ENCODE measurements at regions not wholly inside any gene's neighbourhood (a gene's known extent, or its start where the extent isn't known, plus 50 kb on each side); places are given as distances from the start of the nearest gene placed in this dataset.
"Not testable (repeated sequence)": the region's sequence is repeated elsewhere in the genome, so short reads cannot be mapped to it uniquely, and the experiment has no call there.

DNA sequence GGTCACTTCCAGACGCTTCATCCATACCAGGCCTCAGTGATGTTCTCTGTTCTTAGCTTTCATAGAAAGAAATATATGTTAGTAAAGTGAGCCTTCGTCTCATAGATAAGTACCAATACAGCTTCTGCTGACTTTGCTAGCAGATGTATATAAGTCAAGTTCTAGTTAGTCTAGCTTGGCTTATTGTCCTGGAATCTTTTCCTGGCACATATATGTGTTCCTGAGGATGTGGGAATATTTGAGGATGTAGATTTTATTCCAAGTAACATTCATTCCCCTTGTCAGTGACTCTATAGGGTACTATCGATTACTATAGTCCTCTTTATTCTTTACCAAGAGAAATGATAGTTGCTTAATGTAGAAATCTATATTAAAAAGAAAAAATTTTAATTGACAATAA lies 135.2 kb upstream of the FAM9C start:
- Mint-ChIP-seq H3K27me3 (peaks cover 10% of the 10 kb centered on the region), H3K36me3 (no peaks in the 10 kb centered on the region), H3K4me1 (no peaks in the 10 kb centered on the region), H3K9me3 (peaks cover 0 to 2% (median 0%) of the 10 kb centered on the region in 3 donors), H3K27ac (no peak overlapping the region), H3K4me3 (no peak overlapping the region)

DNA sequence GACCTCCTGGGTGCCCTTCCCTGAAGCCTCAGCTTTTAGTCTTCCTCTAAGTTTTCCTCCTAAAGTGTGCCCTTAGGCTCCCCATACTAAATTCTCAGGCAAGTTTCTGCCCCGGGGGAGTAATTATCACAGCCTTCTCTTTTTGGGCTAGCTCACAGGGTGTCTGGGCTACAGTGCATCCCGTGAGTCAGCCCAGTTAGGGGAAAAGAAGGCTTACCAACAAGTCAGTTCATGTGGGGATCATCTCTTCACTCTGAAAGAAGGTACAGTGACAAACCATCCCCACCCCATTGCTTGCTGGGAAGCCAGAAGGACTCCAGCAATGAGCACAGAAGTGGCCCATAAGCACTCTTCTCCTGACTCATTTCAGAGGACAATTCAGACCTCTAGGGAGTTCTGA lies 134.7 kb upstream of the FAM9C start:
- no peaks in the 10 kb centered on the region for H3K4me1 Mint-ChIP-seq
- peaks cover 10% of the 10 kb centered on the region for H3K27me3 Mint-ChIP-seq
- H3K4me3 Mint-ChIP-seq, result no peak overlapping the region
- H3K27ac Mint-ChIP-seq, result no peak overlapping the region
- H3K36me3 Mint-ChIP-seq, result peaks cover 2% of the 10 kb centered on the region
- peaks cover 0 to 2% (median under 1%) of the 10 kb centered on the region in 3 donors for H3K9me3 Mint-ChIP-seq

DNA sequence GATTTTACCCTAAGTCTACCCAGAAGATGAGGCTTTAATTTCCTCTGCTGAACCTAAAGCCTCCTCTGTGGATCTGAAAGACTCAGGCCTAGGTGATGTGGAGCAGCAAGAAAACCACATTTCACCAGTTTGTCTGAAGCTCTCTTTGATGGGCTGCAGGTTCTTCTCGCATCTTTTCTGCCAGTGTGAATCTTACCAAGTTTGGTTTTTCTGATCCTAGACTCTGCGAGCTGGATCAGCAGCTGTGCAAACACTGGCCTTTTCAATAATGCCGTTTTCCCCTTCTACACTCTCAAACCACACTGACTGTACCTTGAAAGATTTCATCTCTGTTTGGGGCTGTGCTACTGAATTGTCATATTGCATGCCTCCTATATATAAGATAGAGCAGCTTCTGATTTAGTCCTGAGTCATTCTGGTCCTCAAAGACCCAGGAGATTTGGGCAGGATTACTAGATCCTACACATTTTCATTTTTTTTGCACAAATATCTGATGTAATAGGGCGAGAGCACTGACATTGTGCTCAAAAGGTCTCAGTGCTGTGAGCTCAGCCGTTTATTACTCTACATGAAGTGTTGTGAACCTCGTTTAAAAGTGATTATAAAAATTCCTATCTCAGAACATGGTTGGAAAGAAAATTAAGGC lies 133.6 kb upstream of the FAM9C start:
- H3K4me3 Mint-ChIP-seq, result peak overlapping the region in 1 of 4 donors; percentile 51
- no peak overlapping the region for H3K27ac Mint-ChIP-seq
- no peaks in the 10 kb centered on the region for H3K4me1 Mint-ChIP-seq
- peaks cover 12% of the 10 kb centered on the region for H3K27me3 Mint-ChIP-seq
- peaks cover 0 to 3% (median 2%) of the 10 kb centered on the region in 3 donors for H3K9me3 Mint-ChIP-seq
- H3K36me3 Mint-ChIP-seq, result peaks cover 2% of the 10 kb centered on the region

DNA sequence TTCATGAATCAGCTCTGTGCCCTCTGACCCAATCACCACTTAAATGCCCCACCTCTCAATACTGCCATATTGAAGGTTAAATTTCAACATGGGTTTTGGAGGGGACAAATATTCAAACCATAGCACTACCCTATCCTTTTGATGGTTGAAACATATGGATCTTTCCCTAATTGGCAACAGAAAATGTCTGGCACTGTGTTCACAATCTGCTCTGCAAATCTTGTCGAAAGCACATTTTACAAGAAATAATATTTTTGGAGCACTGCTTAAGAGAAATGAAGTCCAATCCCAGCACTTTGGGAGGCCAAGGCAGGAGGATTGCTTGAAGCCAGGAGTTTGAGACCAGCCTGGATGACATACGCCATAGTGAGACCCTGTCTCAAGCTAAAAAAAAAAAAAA lies 130.6 kb upstream of the FAM9C start:
- Mint-ChIP-seq H3K4me1 (no peaks in the 10 kb centered on the region), H3K36me3 (peaks cover 2% of the 10 kb centered on the region), H3K27ac (no peak overlapping the region), H3K4me3 (no peak overlapping the region), H3K27me3 (peaks cover 16% of the 10 kb centered on the region), H3K9me3 (peaks cover 0 to 3% (median 2%) of the 10 kb centered on the region in 3 donors)

DNA sequence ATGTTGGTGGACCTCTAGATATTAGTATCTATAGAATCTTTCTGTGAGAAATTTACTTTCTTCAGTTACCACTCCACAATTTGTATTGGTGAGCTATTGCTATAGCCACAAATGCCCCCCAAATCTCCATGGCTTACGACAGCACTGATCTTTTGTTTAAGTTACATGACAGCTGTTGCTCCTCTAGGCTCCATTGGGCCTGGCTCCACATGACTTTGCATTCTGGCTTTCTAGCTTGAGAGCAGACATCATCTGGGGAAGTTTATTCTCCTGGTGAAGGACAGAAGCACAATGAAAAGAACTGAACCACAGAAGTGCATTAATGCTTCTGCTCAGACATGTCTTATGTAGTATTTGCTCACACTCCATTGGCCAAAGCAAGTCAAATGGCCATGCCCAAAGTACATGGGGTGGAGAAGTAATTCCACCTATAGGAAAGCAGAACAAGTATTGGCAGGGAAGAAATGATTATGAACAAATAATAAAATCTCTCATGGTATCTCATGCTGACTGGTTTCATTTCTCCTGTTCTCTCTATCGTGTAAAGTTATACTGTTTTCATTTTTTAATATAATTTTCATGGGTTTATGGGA lies 126.6 kb upstream of the FAM9C start:
- Mint-ChIP-seq H3K27ac (no peak overlapping the region), H3K27me3 (peaks cover 16% of the 10 kb centered on the region)

DNA sequence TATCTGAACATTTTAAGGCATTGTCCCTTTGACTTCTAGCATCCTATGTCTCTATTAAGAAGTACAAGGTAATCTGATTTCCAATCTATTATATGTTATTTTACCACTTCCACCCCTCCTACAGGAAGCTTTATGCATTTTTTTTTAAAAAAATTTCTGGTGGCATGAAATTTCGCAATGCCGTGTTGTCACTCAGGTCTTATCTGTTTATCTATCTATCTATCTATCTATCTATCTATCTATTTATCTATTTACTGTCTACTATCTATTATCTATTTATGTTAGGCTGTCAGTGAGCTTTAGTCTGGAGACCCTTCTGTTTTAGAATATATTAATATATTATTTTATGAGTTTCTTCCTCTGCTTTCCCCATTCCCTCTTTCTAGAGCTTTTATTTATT lies 125.3 kb upstream of the FAM9C start:
- Mint-ChIP-seq H3K27me3 (peaks cover 16% of the 10 kb centered on the region), H3K27ac (no peak overlapping the region), H3K4me3 (no peak overlapping the region), H3K4me1 (peaks cover 14 to 15% (median 14%) of the 10 kb centered on the region in 3 donors), H3K9me3 (peaks cover 0 to 10% (median 0%) of the 10 kb centered on the region in 3 donors), H3K36me3 (peaks cover 4% of the 10 kb centered on the region)

More for the DNA sequence above, 126.6 kb upstream of the FAM9C start:
- Mint-ChIP-seq H3K4me3 (no peak overlapping the region), H3K36me3 (peaks cover 4% of the 10 kb centered on the region), H3K4me1 (peaks cover 11 to 13% (median 12%) of the 10 kb centered on the region in 3 donors), H3K9me3 (peaks cover 0 to 10% (median 2%) of the 10 kb centered on the region in 3 donors)

DNA sequence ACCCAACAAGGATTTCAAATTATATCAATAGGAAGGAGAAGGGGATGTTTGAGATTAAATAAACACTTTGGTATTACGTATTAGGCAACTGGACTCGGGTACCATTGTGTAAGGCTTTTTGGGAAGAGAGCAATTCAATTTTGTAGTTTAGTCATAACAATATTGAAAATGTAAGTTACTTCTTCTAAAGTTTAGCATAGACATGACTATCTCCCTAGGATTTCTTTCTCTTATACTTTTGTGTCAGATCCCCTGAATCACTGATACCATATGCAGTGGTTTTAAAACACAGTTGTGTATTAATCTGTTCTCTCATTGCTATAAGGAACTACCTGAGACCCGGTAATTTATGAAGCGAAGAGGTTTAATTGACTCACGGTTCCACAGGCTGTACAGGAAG lies 123.8 kb upstream of the FAM9C start:
- peaks cover 0 to 7% (median 0%) of the 10 kb centered on the region in 3 donors for H3K9me3 Mint-ChIP-seq
- H3K4me3 Mint-ChIP-seq, result peak overlapping the region in 3 of 4 donors; percentile 34 to 88 (median 59)
- H3K36me3 Mint-ChIP-seq, result peaks cover 2% of the 10 kb centered on the region
- peaks cover 15% of the 10 kb centered on the region for H3K27me3 Mint-ChIP-seq
- no peak overlapping the region for H3K27ac Mint-ChIP-seq
- peaks cover 14 to 15% (median 14%) of the 10 kb centered on the region in 3 donors for H3K4me1 Mint-ChIP-seq

DNA sequence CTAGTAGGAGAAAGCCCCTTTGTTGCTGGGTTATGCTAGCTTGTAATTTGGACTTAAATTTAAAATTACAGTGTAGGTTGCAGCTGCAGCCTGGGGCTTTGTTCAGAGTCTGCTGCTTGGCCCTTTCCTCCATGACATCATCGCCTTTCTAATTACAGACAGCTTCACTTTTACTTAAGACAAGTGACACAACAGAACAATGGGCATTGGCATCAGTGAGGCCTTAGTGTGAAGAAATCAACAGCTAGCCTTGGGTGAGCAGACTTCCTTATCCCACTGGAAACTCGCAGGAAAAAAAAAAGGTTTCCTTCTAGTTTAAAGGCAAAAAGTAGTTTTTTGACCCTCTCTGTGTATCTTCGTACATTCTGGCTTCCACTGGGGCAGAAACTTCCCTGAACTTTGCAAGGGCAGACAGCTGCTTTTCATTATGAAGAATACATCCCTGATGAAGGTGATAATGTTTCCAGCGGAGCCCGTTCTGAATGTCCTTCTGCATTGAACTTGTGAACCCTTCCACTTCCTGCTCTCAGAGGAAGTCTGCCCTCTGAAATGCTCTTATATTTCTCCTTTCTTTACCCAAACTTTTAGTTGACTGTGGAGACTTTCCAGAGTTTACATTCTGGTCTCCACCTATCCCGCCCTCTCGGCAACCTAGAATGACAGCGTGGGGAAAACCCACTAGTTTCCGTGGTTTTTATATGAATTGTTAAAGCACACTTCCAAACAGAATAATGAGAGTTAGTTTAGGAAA lies 123.2 kb upstream of the FAM9C start:
- peak overlapping the region in 2 of 3 donors; percentile 0 to 28 for H3K27ac Mint-ChIP-seq
- H3K36me3 Mint-ChIP-seq, result peaks cover 2% of the 10 kb centered on the region
- peaks cover 14 to 15% (median 14%) of the 10 kb centered on the region in 3 donors for H3K4me1 Mint-ChIP-seq
- peaks cover 0 to 7% (median 0%) of the 10 kb centered on the region in 3 donors for H3K9me3 Mint-ChIP-seq
- peak overlapping the region; percentile 34 to 88 (median 56) for H3K4me3 Mint-ChIP-seq
- peaks cover 15% of the 10 kb centered on the region for H3K27me3 Mint-ChIP-seq

DNA sequence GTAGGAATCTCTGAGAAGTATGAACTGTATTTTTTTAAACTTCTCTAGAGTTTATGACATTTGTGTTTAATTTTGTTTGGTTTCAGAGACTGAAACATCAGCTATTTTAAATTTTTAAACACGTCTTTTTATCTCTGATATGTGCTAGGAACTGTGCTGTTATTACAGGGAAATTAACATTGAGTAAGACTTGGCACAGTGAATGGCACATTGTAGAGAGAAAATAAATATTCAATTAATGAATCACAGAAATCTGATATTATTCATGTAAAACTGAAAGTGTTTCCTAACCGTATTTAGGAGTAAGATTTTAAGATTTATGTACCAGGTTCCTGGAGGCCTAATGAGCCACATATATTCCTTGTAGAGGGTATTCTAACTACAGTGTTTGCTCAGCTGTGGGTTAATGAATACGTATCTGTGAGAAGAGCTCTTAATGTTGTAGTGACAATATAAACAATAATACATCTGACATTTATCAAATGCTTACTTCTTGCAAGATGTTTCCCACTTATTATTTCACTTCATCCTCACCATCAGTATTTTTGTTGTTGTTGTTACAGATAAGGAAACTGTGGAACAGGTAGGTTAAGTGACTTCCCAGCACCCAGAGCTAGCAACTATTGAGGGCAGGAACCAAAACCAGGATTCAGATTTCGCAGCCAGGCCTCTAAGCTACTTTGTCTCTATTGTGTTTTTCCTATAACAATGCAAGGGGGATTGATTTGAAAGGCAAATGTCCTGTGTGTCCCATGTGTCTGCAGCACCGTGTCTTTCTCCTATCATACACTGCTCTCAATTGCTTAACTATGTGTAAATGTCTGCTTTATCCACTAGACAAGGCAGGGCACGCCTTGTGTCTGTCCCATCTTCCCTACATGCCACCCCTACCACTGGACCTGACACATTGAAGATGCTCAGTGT lies 121.1 kb upstream of the FAM9C start:
- Mint-ChIP-seq H3K9me3 (peaks cover 0 to 7% (median 0%) of the 10 kb centered on the region in 3 donors), H3K27me3 (peaks cover 13% of the 10 kb centered on the region), H3K27ac (no peak overlapping the region), H3K4me1 (peaks cover 14 to 15% (median 14%) of the 10 kb centered on the region in 3 donors), H3K4me3 (peak overlapping the region in 1 of 4 donors; percentile 7), H3K36me3 (peaks cover 2% of the 10 kb centered on the region)

DNA sequence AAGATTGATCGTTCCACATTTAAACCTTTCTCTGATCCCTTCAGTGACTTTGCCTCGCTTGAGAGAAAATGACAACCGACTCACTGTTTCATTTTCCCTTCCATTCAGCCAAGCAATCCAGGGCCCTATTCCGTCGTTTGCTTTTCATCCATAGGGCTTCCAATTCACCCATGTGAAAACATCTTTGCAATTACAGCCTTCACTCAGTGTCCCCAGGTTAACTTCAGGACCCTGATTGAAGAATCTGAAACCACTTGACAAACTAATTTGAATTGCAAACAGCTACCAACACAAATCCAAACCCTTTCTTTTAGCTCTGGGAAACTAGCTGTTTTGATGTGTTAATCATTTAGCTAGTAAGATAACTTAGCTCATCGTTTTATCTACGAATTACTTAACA lies 120.2 kb upstream of the FAM9C start:
- Mint-ChIP-seq H3K36me3 (peaks cover 2% of the 10 kb centered on the region), H3K9me3 (peaks cover 0 to 7% (median 0%) of the 10 kb centered on the region in 3 donors), H3K27ac (no peak overlapping the region), H3K27me3 (peaks cover 11% of the 10 kb centered on the region), H3K4me3 (no peak overlapping the region), H3K4me1 (peaks cover 14 to 15% (median 14%) of the 10 kb centered on the region in 3 donors)

DNA sequence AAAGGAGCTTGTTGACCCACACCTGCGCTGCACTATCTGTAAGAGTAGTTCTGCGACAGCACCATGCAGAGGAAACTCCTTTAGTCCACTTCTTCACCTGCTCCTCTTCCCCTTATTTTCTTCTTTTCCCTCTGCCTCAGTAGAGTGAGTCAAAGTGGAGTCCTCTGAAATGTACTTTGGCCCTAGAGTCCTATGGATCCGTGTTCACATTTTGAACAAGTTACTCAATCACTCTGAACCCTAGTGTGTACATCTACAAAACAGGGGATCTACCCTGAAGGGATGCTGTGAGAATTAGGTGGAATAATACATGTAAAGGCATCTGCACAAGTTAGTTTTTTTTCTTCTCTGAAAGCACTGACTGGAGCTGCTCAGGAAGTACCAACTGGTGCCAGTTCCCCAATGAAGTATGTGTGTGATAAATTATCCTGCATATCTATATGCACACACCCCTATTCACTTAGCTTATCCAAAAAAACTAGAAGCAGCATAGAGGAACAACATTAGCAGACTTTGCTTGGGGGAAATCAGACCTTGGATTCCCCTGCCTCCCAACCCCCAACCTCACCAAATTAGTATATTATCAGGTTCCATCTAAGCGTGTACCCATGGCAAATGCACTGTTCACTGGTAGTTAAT lies 118.5 kb upstream of the FAM9C start:
- Mint-ChIP-seq H3K27ac (no peak overlapping the region), H3K36me3 (no peaks in the 10 kb centered on the region), H3K4me1 (peaks cover 7 to 9% (median 8%) of the 10 kb centered on the region in 3 donors), H3K4me3 (peak overlapping the region in 1 of 4 donors; percentile 9), H3K27me3 (peaks cover 10% of the 10 kb centered on the region), H3K9me3 (no peaks in the 10 kb centered on the region)

DNA sequence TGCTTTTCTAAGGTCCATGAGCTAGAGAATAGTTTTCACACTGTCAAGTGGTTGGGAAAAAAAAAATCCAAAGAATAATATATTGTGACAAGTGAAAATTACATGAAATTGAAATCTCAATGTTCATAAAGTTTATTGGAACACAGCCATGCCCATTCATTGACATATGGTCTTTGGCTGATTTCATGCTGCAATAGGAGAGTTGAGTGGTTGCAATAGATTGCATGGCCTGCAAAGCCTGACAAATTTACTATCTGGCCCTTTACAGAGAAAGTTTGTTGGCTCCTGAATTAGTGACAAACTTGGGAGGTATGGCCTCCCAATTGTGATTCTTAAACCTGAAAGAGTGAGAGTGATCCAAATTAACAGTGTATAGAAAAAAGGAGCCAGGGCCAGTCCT lies 115.5 kb upstream of the FAM9C start:
- Mint-ChIP-seq H3K9me3 (peaks cover 0 to 1% (median 0%) of the 10 kb centered on the region in 3 donors), H3K4me3 (no peak overlapping the region), H3K27me3 (peaks cover 6% of the 10 kb centered on the region), H3K36me3 (no peaks in the 10 kb centered on the region), H3K27ac (no peak overlapping the region), H3K4me1 (no peaks in the 10 kb centered on the region)

DNA sequence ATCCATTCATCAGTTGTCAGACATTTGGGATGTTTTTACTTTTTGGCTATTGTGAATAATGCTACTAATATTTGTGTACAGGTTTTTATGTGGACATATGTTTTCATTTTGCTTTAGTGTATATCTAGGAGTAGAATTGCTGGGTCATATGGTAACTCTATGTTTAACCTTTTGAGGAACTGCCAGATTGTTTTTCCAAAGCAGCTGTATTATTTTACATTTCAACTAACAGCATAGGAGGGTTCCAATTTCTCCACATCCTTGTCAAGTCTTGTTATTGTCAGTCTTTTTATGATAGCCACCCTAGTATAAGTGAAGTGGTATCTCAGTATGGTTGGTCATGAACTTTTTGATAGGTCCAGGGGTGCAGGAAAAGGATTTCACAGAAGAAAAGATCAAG lies 114.5 kb upstream of the FAM9C start:
- Mint-ChIP-seq H3K9me3 (peaks cover under 1 to 6% (median 4%) of the 10 kb centered on the region in 3 donors), H3K27ac (no peak overlapping the region), H3K4me1 (no peaks in the 10 kb centered on the region), H3K4me3 (no peak overlapping the region), H3K27me3 (peaks cover 5% of the 10 kb centered on the region), H3K36me3 (peaks cover under 1% of the 10 kb centered on the region)

DNA sequence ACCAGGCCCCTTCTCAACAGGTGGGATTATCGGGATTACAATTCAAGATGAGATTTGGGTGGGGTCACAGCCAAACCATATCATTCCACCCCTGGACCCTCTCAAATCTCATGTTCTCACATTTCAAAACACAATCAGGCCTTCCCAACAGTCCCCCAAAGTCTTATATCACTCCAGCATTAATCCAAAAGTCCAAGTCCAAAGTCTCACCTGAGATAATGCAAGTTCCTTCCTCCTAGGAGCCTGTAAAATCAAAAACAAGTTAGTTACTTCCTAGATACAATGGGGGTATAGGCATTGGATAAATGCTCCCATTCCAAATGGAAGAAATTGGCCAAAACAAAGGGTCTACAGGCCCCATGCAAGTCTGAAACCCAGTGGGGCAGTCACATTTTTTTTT lies 111.1 kb upstream of the FAM9C start:
- H3K4me3 Mint-ChIP-seq, H3K27ac Mint-ChIP-seq, H3K36me3 Mint-ChIP-seq, H3K4me1 Mint-ChIP-seq, H3K27me3 Mint-ChIP-seq: not testable (repeated sequence)
- peaks cover 5 to 17% (median 6%) of the 10 kb centered on the region in 3 donors for H3K9me3 Mint-ChIP-seq

Measured in IgD-negative memory B cell (primary cell).